SK-N-SH (cell line): ENCODE measurements at regions not wholly inside any gene's neighbourhood (a gene's known extent, or its start where the extent isn't known, plus 50 kb on each side); places are given as distances from the start of the nearest gene placed in this dataset.
A peak's percentile ranks its signal among the peaks of the same experiment; 100 is the strongest.

Experiments
- CTCF ChIA-PET: fragments of 300-600, 350-600 bp; formaldehyde crosslinking; extraction: SDS; loops from one replicate; lab custom pipeline; 2021; lab: Yijun Ruan, JAX
- POLR2A ChIA-PET: fragments of 350-600 bp; sonication (Branson Sonifier 250); formaldehyde crosslinking; extraction: SDS; loops from one replicate; lab custom pipeline; 2020; ENCODE audit warnings: antibody characterized with exemption, inconsistent platforms; lab: Yijun Ruan, JAX
- DNase-seq: peaks from one replicate; pipeline ENCODE4 v3.0.0; 2012
- H2AFZ ChIP-seq: fragments of 200-600 bp; sonication (generic); 2 replicates; pipeline ENCODE4 v1.8.1; 2016; ENCODE audit warnings: antibody characterized with exemption, mild to moderate bottlenecking, low read depth
- H3F3A ChIP-seq: fragments of 200-600 bp; sonication (generic); replicated peaks from 2 replicates; pipeline ENCODE3; 2016; ENCODE audit warnings: antibody characterized with exemption, mild to moderate bottlenecking; ENCODE audit not compliant: insufficient read depth
- H3K27ac ChIP-seq, 2 experiments: fragments of 200-500 bp in 1 of 2; fragments of 200-600 bp in 1 of 2; sonication (Bioruptor generic) in 1 of 2; sonication (generic), shearing (Covaris generic) in 1 of 2; 2 replicates each; pipeline versions ENCODE4 v1.5.1 to v1.6.1; 2014 to 2016; ENCODE audit warnings: low read depth in 2 of 2, inconsistent platforms in 1 of 2, low read length in 1 of 2, mild to moderate bottlenecking in 1 of 2, mixed read lengths in 1 of 2
- H3K27me3 ChIP-seq: fragments of 200-600 bp; sonication (generic), shearing (Covaris generic); 2 replicates; pipeline ENCODE4 v1.6.1; 2016; ENCODE audit warnings: mixed run types; ENCODE audit not compliant: insufficient read depth
- H3K36me3 ChIP-seq, 2 experiments: fragments of 200-500 bp in 1 of 2; fragments of 200-600 bp in 1 of 2; sonication (Bioruptor generic) in 1 of 2; sonication (generic) in 1 of 2; replicated peaks in 1 of 2; 2 replicates each; pipeline versions ENCODE3 to v1.5.1; 2014 to 2016; ENCODE audit warnings: low read length in 1 of 2, mild to moderate bottlenecking in 1 of 2; ENCODE audit not compliant: insufficient read depth in 2 of 2, control insufficient read depth in 1 of 2
- H3K4me1 ChIP-seq, 2 experiments: fragments of 200-500 bp in 1 of 2; fragments of 200-600 bp in 1 of 2; sonication (Bioruptor generic) in 1 of 2; sonication (generic), shearing (Covaris generic) in 1 of 2; 2 replicates each; pipeline versions ENCODE4 v1.5.1 to v1.6.1; 2014 to 2016; ENCODE audit warnings: low read depth in 1 of 2, low read length in 1 of 2, mixed run types in 1 of 2; ENCODE audit not compliant: insufficient read depth in 2 of 2, control insufficient read depth in 1 of 2
- H3K4me2 ChIP-seq: fragments of 200-600 bp; sonication (generic), shearing (Covaris generic); 2 replicates; pipeline ENCODE4 v1.6.1; 2017; ENCODE audit warnings: mixed run types
- H3K4me3 ChIP-seq, 2 experiments: fragments of 200-500 bp in 1 of 2; fragments of 200-600 bp in 1 of 2; sonication (Bioruptor generic) in 1 of 2; sonication (generic), shearing (Covaris generic) in 1 of 2; 2 replicates each; pipeline versions ENCODE4 v1.5.1 to v1.8.1; 2014 to 2016; ENCODE audit warnings: low read depth in 2 of 2, inconsistent platforms in 1 of 2, low read length in 1 of 2, mild to moderate bottlenecking in 1 of 2, mixed read lengths in 1 of 2, moderate library complexity in 1 of 2
- H3K79me2 ChIP-seq: fragments of 200-600 bp; sonication (generic); 2 replicates; pipeline ENCODE4 v1.8.1; 2017; ENCODE audit warnings: mild to moderate bottlenecking; ENCODE audit not compliant: insufficient read depth
- H3K9ac ChIP-seq: fragments of 200-600 bp; sonication (generic); 2 replicates; pipeline ENCODE4 v1.6.1; 2017; ENCODE audit warnings: mixed run types
- H3K9me2 ChIP-seq: fragments of 200-600 bp; sonication (generic); 2 replicates; pipeline ENCODE4 v1.6.1; 2017; ENCODE audit warnings: mixed run types
- H3K9me3 ChIP-seq: fragments of 200-600 bp; sonication (generic); 2 replicates; pipeline ENCODE4 v1.6.1; 2017; ENCODE audit warnings: mixed run types, mild to moderate bottlenecking, moderate library complexity
- H4K20me1 ChIP-seq: fragments of 200-600 bp; sonication (generic); 2 replicates; pipeline ENCODE4 v1.6.1; 2017; ENCODE audit warnings: mild to moderate bottlenecking, mixed run types; ENCODE audit not compliant: insufficient read depth
- CTCF ChIP-seq: fragments of 200-600 bp; sonication (generic); IDR thresholded peaks from 2 replicates; pipeline ENCODE4 v1.6.1; 2017; ENCODE audit warnings: antibody characterized with exemption, mild to moderate bottlenecking, moderate library complexity
- ELF1 ChIP-seq: IDR thresholded peaks from 2 replicates; pipeline ENCODE4 v1.4.0; 2012
- EP300 ChIP-seq, 2 experiments: IDR thresholded peaks; 2 replicates each; pipeline versions ENCODE4 v1.4.0 to v1.6.1; 2012; ENCODE audit warnings: borderline replicate concordance in 1 of 2, low read depth in 1 of 2, low read length in 1 of 2
- EZH2phosphoT487 ChIP-seq: fragments of 200-600 bp; sonication (generic); IDR thresholded peaks from 2 replicates; pipeline ENCODE4 v1.6.1; 2017; ENCODE audit warnings: low read depth, mixed run types, mild to moderate bottlenecking, antibody characterized with exemption, moderate library complexity, borderline replicate concordance
- FOSL2 ChIP-seq: IDR thresholded peaks from 2 replicates; pipeline ENCODE4 v1.4.0; 2012; ENCODE audit warnings: low read depth, mild to moderate bottlenecking, moderate library complexity, borderline replicate concordance
- FOXJ3 ChIP-seq: sonication (generic); formaldehyde crosslinking; IDR thresholded peaks from 2 replicates; pipeline ENCODE4 v1.5.1; 2020; ENCODE audit warnings: mild to moderate bottlenecking, missing genetic modification reagents
- FOXM1 ChIP-seq: IDR thresholded peaks from 2 replicates; pipeline ENCODE4 v1.4.0; 2012; ENCODE audit warnings: low read depth, mild to moderate bottlenecking
- IRF3 ChIP-seq: fragments of 150-350 bp; IDR thresholded peaks from 2 replicates; pipeline ENCODE4 v1.6.1; 2016; ENCODE audit warnings: mild to moderate bottlenecking, low read depth, low read length
- JUND ChIP-seq: IDR thresholded peaks from 2 replicates; pipeline ENCODE4 v1.4.0; 2012
- MAX ChIP-seq: IDR thresholded peaks from 2 replicates; pipeline ENCODE4 v1.4.0; 2012; ENCODE audit warnings: low read depth
- MEF2A ChIP-seq: IDR thresholded peaks from 2 replicates; pipeline ENCODE4 v1.4.0; 2012; ENCODE audit warnings: low read depth, borderline replicate concordance
- MXI1 ChIP-seq: IDR thresholded peaks from 2 replicates; pipeline ENCODE4 v1.6.1; 2012; ENCODE audit warnings: mild to moderate bottlenecking, low read depth, low read length, improper control_type of control experiment
- NFIC ChIP-seq: IDR thresholded peaks from 2 replicates; pipeline ENCODE4 v1.4.0; 2012; ENCODE audit warnings: borderline replicate concordance
- PBX3 ChIP-seq: IDR thresholded peaks from 2 replicates; pipeline ENCODE4; 2012
- POLR2AphosphoS5 ChIP-seq: IDR thresholded peaks from 2 replicates; pipeline ENCODE4 v1.6.1; 2012; ENCODE audit warnings: low read depth, low read length
- RAD21 ChIP-seq: IDR thresholded peaks from 2 replicates; pipeline ENCODE4 v1.6.1; 2012; ENCODE audit warnings: mild to moderate bottlenecking, low read length
- REST ChIP-seq: IDR thresholded peaks from 2 replicates; pipeline ENCODE4 v1.6.1; 2012; ENCODE audit warnings: mild to moderate bottlenecking, low read depth, low read length, moderate library complexity
- RFX5 ChIP-seq: IDR thresholded peaks from 2 replicates; pipeline ENCODE4 v1.6.1; 2012; ENCODE audit warnings: mild to moderate bottlenecking, improper control_type of control experiment, low read length
- RXRA ChIP-seq: IDR thresholded peaks from 2 replicates; pipeline ENCODE4 v1.4.0; 2012; ENCODE audit warnings: low read depth, mild to moderate bottlenecking, borderline replicate concordance
- SIN3A ChIP-seq: IDR thresholded peaks from 2 replicates; pipeline ENCODE4 v1.6.1; 2012; ENCODE audit warnings: low read depth, mild to moderate bottlenecking, low read length, moderate library complexity, borderline replicate concordance
- SMC3 ChIP-seq: IDR thresholded peaks from 2 replicates; pipeline ENCODE4 v1.6.1; 2012; ENCODE audit warnings: low read depth, low read length, improper control_type of control experiment
- TAF1 ChIP-seq: IDR thresholded peaks from 2 replicates; pipeline ENCODE4 v1.6.1; 2012; ENCODE audit warnings: low read depth, mild to moderate bottlenecking, low read length, moderate library complexity, borderline replicate concordance
- TEAD4 ChIP-seq: IDR thresholded peaks from 2 replicates; pipeline ENCODE4 v1.4.0; 2012; ENCODE audit warnings: mild to moderate bottlenecking, borderline replicate concordance; ENCODE audit not compliant: insufficient read depth
- USF2 ChIP-seq: fragments of 150-350 bp; IDR thresholded peaks from 2 replicates; pipeline ENCODE4 v1.6.1; 2017; ENCODE audit warnings: antibody characterized with exemption, low read length, low read depth, borderline replicate concordance
- WGBS: methylation state at CpG from one replicate; pipeline ENCODE4 v1.1.6; 2017; ENCODE audit warnings: low lambda C conversion rate; 5-methylcytosine and 5-hydroxymethylcytosine counted together

GRCh38 chr17:72270273-72270924, 149.6 kb downstream of the SOX9 start:
- Histone ChIP-seq H3F3A (peaks cover 6% of the 10 kb centered on the region), H3K4me2 (peak overlapping the region; percentile 19), H3K9me2 (no peaks in the 10 kb centered on the region), H3K79me2 (no peaks in the 10 kb centered on the region), H3K9me3 (no peaks in the 10 kb centered on the region), H3K4me3 (no peak overlapping the region), H3K4me1 (peaks cover 5 to 30% of the 10 kb centered on the region in 2 experiments; a peak in 3 of 4 replicates), H3K36me3 (no peaks in the 10 kb centered on the region), H4K20me1 (no peaks in the 10 kb centered on the region), H2AFZ (no peak overlapping the region), H3K9ac (no peak overlapping the region), H3K27ac (peak overlapping the region in 1 of 2 experiments; percentile 54; a peak in 2 of 4 replicates), H3K27me3 (no peaks in the 10 kb centered on the region)
- DNase-seq = peak; percentile 50
- CTCF ChIA-PET = interaction anchor here (0.7 to 1.2 kb wide), 3 partner anchors 15 to 106 kb away, joined by 3 to 5 read pairs (median 3); no protein-coding TSS in a partner anchor
- WGBS = 14% methylated on average over 6 of the region's 6 CpGs
- POLR2A ChIA-PET = no interaction called here
- TF ChIP-seq TAF1 (no peak), POLR2AphosphoS5 (peak; percentile 53; the same call in 1 of the 2 replicates), CTCF (no peak), FOSL2 (peak; percentile 64; the same call in 1 of the 2 replicates), ELF1 (no peak), RXRA (peak; percentile 89), SIN3A (peak; percentile 71; the same call in 1 of the 2 replicates), EP300 (IDR thresholded peaks at IDR 0.05; ENCODE audit: borderline replicate concordance in 1 of 2, low read depth in 1 of 2, low read length in 1 of 2) (peak; percentile 55 to 91; a peak in 3 of 4 replicates), TEAD4 (peak; percentile 70; the same call in 1 of the 2 replicates), MAX (peak; percentile 77), MXI1 (no peak), RFX5 (no peak), MEF2A (peak; percentile 41; the same call in 1 of the 2 replicates), USF2 (no peak), IRF3 (no peak), EZH2phosphoT487 (no peak), FOXJ3 (CRISPR knock-in tag) (no peak), NFIC (peak; percentile 99), RAD21 (0 out of 2 replicates have a peak, but pooled peaks have one; percentile 19), PBX3 (peak; percentile 95), REST (peak; percentile 49; the same call in 1 of the 2 replicates), JUND (peak; percentile 94), SMC3 (peak; percentile 31; the same call in 1 of the 2 replicates), FOXM1 (peak; percentile 74; the same call in 1 of the 2 replicates)
